ENCODE measurements at regions not wholly inside any gene's neighbourhood (a gene's known extent, or its start where the extent isn't known, plus 50 kb on each side); places are given as distances from the start of the nearest gene placed in this dataset.

DNA sequence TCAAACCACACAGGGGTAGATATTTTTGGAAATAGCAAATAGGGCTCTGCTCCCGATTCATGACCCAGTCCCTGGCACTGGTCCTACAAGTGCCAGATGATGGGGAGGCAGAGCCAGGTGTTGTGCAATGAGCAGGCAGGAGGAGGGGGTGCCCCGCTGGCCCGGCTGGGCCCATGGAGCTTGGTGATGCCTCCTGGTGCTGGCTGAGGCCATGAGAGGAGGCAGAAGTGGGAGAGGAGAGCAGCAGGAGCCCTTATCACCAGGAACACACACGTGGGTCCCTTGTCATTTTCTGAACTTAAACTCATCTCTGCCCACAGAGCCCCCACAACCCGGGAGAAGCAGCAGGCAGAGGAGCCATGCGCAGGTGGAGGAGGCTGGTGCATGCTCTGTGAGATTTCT, 90.5 kb upstream of the MAPK4 start:
- no peak for TF ChIP-seq EZH2 (IDR thresholded peaks at IDR 0.05)
- TF ChIP-seq POLR2A (IDR thresholded peaks at IDR 0.05; ENCODE audit: borderline replicate concordance, extremely low read depth, insufficient read depth, insufficient read length): no peak
- no peak for TF ChIP-seq POLR2AphosphoS5 (IDR thresholded peaks at IDR 0.05; ENCODE audit: low read depth, low read length)
- TF ChIP-seq ELF1 (IDR thresholded peaks at IDR 0.05; ENCODE audit: borderline replicate concordance, low read depth): no peak
- TF ChIP-seq SIN3A (IDR thresholded peaks at IDR 0.05; ENCODE audit: low read depth): no peak
- TF ChIP-seq, protein P1, sequence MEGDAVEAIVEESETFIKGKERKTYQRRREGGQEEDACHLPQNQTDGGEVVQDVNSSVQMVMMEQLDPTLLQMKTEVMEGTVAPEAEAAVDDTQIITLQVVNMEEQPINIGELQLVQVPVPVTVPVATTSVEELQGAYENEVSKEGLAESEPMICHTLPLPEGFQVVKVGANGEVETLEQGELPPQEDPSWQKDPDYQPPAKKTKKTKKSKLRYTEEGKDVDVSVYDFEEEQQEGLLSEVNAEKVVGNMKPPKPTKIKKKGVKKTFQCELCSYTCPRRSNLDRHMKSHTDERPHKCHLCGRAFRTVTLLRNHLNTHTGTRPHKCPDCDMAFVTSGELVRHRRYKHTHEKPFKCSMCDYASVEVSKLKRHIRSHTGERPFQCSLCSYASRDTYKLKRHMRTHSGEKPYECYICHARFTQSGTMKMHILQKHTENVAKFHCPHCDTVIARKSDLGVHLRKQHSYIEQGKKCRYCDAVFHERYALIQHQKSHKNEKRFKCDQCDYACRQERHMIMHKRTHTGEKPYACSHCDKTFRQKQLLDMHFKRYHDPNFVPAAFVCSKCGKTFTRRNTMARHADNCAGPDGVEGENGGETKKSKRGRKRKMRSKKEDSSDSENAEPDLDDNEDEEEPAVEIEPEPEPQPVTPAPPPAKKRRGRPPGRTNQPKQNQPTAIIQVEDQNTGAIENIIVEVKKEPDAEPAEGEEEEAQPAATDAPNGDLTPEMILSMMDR (IDR thresholded peaks at IDR 0.05 in 2 of 3, conservative IDR thresholded peaks at IDR 0.05 in 1 of 3; ENCODE audit: borderline replicate concordance in 1 of 3, insufficient read depth in 1 of 3, low read depth in 2 of 3, low read length in 2 of 3): no peak
